Heart right ventricle (tissue), 16 donors: ENCODE measurements at regions not wholly inside any gene's neighbourhood (a gene's known extent, or its start where the extent isn't known, plus 50 kb on each side); places are given as distances from the start of the nearest gene placed in this dataset.
A peak's percentile ranks its signal among the peaks of the same experiment; 100 is the strongest.

Experiments
- ATAC-seq, 8 donors: fragments of 200-7000 bp; cut with Tn5 transposase; one replicate each; pipeline ENCODE4 v1.9.1; 2020; ENCODE audit warnings: mild to moderate bottlenecking in 8 of 8, moderate library complexity in 8 of 8, moderate number of reproducible peaks in 1 of 8
- DNase-seq, 2 donors: peaks; one replicate each; pipeline ENCODE4 v3.0.0-alpha.2; 2020
- H3K27ac ChIP-seq, 10 donors: fragments of 200-600 bp; sonication (generic) in 2 of 10; one replicate each; pipeline versions ENCODE4 v1.5.0 to v1.8.0; 2020 to 2022; ENCODE audit warnings: mild to moderate bottlenecking in 3 of 10
- H3K27me3 ChIP-seq, 7 donors: fragments of 200-600 bp; one replicate each; pipeline ENCODE4 v1.8.0; 2021 to 2022; ENCODE audit warnings: mild to moderate bottlenecking in 2 of 7
- H3K36me3 ChIP-seq, 9 donors: fragments of 200-600 bp; sonication (generic) in 1 of 9; one replicate each; pipeline versions ENCODE4 v1.5.0 to v1.8.0; 2020 to 2022; ENCODE audit warnings: mild to moderate bottlenecking in 2 of 9
- H3K4me1 ChIP-seq, 9 donors: fragments of 200-600 bp; sonication (generic) in 1 of 9; one replicate each; pipeline versions ENCODE4 v1.5.0 to v1.8.0; 2020 to 2022; ENCODE audit warnings: mild to moderate bottlenecking in 4 of 9
- H3K4me3 ChIP-seq, 10 donors: fragments of 200-600 bp; sonication (generic) in 2 of 10; one replicate each; pipeline versions ENCODE4 v1.5.0 to v1.8.0; 2020 to 2022; ENCODE audit warnings: mild to moderate bottlenecking in 7 of 10, moderate library complexity in 2 of 10
- H3K9me3 ChIP-seq, 11 donors: fragments of 200-600 bp in 10 of 11; sonication (generic) in 2 of 11; one replicate each; pipeline versions ENCODE4 v1.5.0 to v1.8.0; 2013 to 2022; ENCODE audit warnings: mild to moderate bottlenecking in 2 of 11, control low read depth in 1 of 11, moderate library complexity in 1 of 11
- WGBS, 2 donors: extraction: QIAGEN DNeasy Blood & Tissue Kit; methylation state at CpG; one replicate each; pipeline ENCODE4 v1.1.7; 2013; ENCODE audit warnings: inconsistent platforms in 1 of 2; 5-methylcytosine and 5-hydroxymethylcytosine counted together
- intact Hi-C, 10 donors: fragments of 100-400 bp; cut with DNase I; formaldehyde crosslinking; loops; one replicate each; pipeline versions ENCODE4 v1.11.1 to v1.14.2; 2022
- TF ChIP-seq, protein P1 (sequence below), 9 donors: fragments of 200-600 bp; sonication (generic) in 2 of 9; IDR thresholded peaks; one replicate each; pipeline versions ENCODE4 v1.5.0 to v1.8.0; 2021 to 2022; ENCODE audit warnings: antibody characterized with exemption in 9 of 9, mild to moderate bottlenecking in 5 of 9, moderate library complexity in 1 of 9
- donor health status: Arrhythmogenic right ventricular cardiomyopathy.
- donor health status: ischemic (EF 13 %, LVEDD 7.1; RV severe dilation, severe dysfunction).
- donor health status: healthy with polysubstance abuse.
- donor health status: DM: no; HTN: yes; CAD: no.
- donor health status: DM: no; HTN: no; CAD: no.
- donor health status: ischemic (EF 25% LVEDD 6.9; RV normal size, moderate dysfunction).
- donor health status: ischemic (EF 25% LVEDD 5.7; RV mildly dilated, moderate dysfunction).
- donor health status: healthy.
- donor health status: DM: yes; HTN: yes; CAD: no.
- donor health status: Ischemic cardiomyopathy.
- donor health status: ischemic (EF 35%, LVEDD 5.7; RV mildly dilated, moderate dysfunction).
- donor health status: nonischemic (EF 11% LVEDD 7.7; RV severe dilation, severe dysfunction).
- donor health status: DM: yes; HTN: yes; CAD: no.
- donor health status: PGD.
- donor health status: ischemic (EF 29% LVEDD 5.4; RV normal size, mild dysfunction).
- donor health status: nonischemic (EF 23%, LVEDD 6.1; RV moderate dilation, normal function).

DNA sequence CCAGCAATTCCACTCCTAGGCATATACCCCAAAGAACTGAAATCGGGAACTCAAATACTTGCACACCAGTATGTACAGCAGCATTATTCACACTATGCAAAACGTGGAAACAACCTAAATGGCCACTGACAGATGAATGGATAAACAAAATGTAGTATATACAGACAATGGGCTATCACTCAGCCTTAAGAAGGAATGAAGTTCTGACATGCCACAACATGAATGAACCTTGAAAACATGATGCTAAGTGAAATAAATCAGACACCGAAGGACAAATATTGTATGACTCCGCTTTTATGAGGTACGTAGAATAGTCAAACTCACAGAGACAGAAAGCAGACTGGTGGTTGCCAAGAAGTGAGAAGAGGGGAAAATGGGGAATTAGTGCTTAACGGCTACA is 59.1 kb upstream of the CCN6 start:
- no peaks in the 10 kb centered on the region for H3K27me3 ChIP-seq
- no peak for ATAC-seq

DNA sequence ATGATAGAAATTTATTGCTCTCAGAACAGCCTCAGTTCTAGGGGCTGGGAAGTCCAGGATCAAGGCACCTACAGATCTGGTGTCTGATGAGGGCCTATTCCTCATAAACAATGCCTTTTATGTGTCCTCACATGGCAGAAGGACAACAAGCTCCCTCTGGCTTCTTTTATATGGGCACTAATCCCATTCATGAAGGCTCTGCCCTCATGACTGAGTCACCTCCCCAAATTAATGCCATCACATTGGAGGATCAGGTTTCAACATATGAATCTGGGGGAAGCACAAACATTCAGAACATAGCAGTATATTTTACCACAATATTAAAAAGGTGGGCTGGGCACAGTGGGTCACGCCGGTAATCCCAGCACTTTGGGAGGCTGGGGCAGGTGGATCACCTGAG is 58.5 kb upstream of the CCN6 start:
- intact Hi-C loops = loop anchor here in 9 of 10 donors (5.0 to 10.0 kb wide), 5 partner anchors 47 to 283 kb away; partner anchors contain the start of gene FYN (in 5 of the 9)
- Histone ChIP-seq H3K27me3 (peaks cover 0 to 2% (median 0%) of the 10 kb centered on the region in 7 donors), H3K36me3 (no peaks in the 10 kb centered on the region), H3K4me1 (peaks cover 0 to 23% (median 6%) of the 10 kb centered on the region in 9 donors), H3K9me3 (no peaks in the 10 kb centered on the region), H3K27ac (no peak overlapping the region), H3K4me3 (no peak overlapping the region)
- WGBS, 2 donors = 96 to 100% methylated on average over 2 of the region's 2 CpGs
- TF ChIP-seq, protein P1, sequence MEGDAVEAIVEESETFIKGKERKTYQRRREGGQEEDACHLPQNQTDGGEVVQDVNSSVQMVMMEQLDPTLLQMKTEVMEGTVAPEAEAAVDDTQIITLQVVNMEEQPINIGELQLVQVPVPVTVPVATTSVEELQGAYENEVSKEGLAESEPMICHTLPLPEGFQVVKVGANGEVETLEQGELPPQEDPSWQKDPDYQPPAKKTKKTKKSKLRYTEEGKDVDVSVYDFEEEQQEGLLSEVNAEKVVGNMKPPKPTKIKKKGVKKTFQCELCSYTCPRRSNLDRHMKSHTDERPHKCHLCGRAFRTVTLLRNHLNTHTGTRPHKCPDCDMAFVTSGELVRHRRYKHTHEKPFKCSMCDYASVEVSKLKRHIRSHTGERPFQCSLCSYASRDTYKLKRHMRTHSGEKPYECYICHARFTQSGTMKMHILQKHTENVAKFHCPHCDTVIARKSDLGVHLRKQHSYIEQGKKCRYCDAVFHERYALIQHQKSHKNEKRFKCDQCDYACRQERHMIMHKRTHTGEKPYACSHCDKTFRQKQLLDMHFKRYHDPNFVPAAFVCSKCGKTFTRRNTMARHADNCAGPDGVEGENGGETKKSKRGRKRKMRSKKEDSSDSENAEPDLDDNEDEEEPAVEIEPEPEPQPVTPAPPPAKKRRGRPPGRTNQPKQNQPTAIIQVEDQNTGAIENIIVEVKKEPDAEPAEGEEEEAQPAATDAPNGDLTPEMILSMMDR (IDR thresholded peaks at IDR 0.05) = no peak
- ATAC-seq (no peak), DNase-seq (no peak)

More for the DNA sequence above, 59.1 kb upstream of the CCN6 start:
- Histone ChIP-seq H3K4me3 (no peak overlapping the region), H3K36me3 (no peaks in the 10 kb centered on the region), H3K27ac (no peak overlapping the region), H3K9me3 (no peaks in the 10 kb centered on the region), H3K4me1 (peaks cover 0 to 23% (median 6%) of the 10 kb centered on the region in 9 donors)
- WGBS, 2 donors = 94 to 96% methylated on average over 6 of the region's 6 CpGs
- TF ChIP-seq, protein P1 (IDR thresholded peaks at IDR 0.05) = no peak
- intact Hi-C loops = loop anchor here in 9 of 10 donors (5.0 to 10.0 kb wide), 5 partner anchors 48 to 282 kb away; partner anchors contain the start of gene FYN (in 6 of the 9)
- no peak for DNase-seq

DNA sequence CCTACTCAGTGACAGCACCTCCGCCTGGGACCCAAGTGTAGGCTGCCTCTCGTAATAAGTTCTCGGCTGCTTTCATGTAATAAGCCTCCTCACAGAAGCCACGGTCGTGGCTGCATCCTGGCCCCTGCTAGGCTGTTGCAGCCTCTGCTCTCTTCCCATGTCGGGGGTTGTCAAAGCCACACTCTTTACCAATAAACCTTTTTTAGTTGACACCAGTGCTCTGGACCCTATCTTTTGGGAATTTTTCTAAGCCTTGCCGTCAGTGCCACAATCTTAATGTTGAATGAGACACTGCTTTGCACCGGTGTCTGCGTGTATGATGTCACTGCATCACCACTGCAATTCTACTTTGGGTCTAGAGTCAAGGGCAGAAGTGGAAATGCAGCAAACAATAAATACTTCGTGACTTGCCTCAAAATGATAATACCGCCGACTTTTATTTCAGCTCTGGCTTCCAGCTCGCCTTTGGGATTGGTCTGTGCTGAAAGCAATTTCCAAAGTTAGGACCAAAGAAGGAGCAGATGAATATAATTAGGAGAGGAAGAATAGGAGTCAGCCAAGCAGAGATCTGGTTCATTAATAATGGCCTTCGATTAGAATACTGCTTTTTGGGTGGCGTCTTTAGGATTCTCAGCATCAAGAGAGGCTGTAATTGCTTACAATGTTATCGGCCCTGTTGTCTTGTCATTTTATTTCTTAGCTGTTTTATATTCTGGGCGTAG is 57.6 kb upstream of the CCN6 start:
- 79 to 80% methylated on average over 17 of the region's 17 CpGs for WGBS, 2 donors
- no peaks in the 10 kb centered on the region for H3K36me3 ChIP-seq
- intact Hi-C loops = loop anchor here (2.0 to 10.0 kb wide), 9 partner anchors 46 to 288 kb away; partner anchors contain the start of gene FYN (in 7 of the 10)
- no peak overlapping the region for H3K27ac ChIP-seq
- H3K9me3 ChIP-seq = no peaks in the 10 kb centered on the region
- DNase-seq (no peak), ATAC-seq (no peak)
- no peak overlapping the region for H3K4me3 ChIP-seq
- H3K27me3 ChIP-seq = peaks cover 0 to 4% (median 0%) of the 10 kb centered on the region in 7 donors
- TF ChIP-seq, protein P1 (IDR thresholded peaks at IDR 0.05) = no peak
- H3K4me1 ChIP-seq = peaks cover 0 to 23% (median 6%) of the 10 kb centered on the region in 9 donors

DNA sequence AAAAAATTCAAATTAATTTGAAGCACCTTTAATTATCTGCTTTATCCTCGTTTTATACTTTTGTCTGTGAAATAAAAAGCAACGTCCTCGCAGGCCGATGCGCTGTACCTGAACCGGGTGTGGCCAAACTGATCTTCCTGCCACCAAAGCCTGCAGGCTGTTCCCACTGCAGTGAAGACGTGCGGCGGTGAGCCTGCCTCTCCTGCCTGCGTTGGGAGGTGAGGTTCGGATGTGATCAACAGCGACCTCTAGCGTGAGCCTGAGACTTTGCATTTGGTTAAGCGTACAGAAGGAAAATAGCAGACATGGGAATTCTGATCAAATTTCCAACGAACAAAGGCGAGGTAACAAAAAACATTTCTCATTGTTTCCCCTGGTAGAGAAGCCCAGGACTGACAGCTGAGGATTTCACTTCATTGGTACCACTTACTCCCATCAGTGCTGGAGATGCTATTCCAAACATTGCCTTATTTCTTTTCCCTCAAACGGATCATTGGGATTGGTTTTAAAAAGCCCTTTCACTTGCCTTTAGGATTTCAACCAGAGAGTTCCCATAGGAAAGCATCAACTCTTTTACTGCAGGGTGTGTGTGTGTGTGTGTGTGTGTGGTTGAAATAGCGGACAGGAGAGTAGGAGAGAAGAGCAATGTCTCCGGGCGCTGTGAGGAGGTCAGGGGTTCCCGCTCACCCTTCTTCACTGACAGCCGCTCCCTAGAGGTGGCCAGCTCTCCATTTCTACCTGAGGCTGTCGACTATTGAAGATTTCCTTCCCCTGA is 56.6 kb upstream of the CCN6 start:
- peak overlapping the region in 7 of 10 donors; percentile 6 to 33 (median 23) for H3K4me3 ChIP-seq

More for the DNA sequence above, 56.6 kb upstream of the CCN6 start:
- H3K4me1 ChIP-seq = peaks cover 0 to 23% (median 6%) of the 10 kb centered on the region in 9 donors
- DNase-seq (peak; percentile 77 to 81), ATAC-seq (peak; percentile 86 to 94 (median 92))
- 19 to 23% methylated on average over 23 of the region's 23 CpGs for WGBS, 2 donors
- intact Hi-C loops = loop anchor here (1.0 to 10.0 kb wide), 11 partner anchors 45 to 288 kb away; partner anchors contain the start of gene FYN (in 7 of the 10)
- no peaks in the 10 kb centered on the region for H3K36me3 ChIP-seq
- no peaks in the 10 kb centered on the region for H3K9me3 ChIP-seq
- peak overlapping the region in 9 of 10 donors; percentile 15 to 65 (median 48) for H3K27ac ChIP-seq
- peaks cover 0 to 4% (median 0%) of the 10 kb centered on the region in 7 donors for H3K27me3 ChIP-seq
- TF ChIP-seq, protein P1 (IDR thresholded peaks at IDR 0.05) = peak; percentile 88 to 97 (median 92)
